Neural progenitor cell (in vitro differentiated cells): ENCODE measurements at regions not wholly inside any gene's neighbourhood (a gene's known extent, or its start where the extent isn't known, plus 50 kb on each side); places are given as distances from the start of the nearest gene placed in this dataset.

ENCODE experiments used
- DNase-seq: peaks from one replicate; pipeline ENCODE4 v3.0.0-alpha.2; 2016; ENCODE audit warnings: low spot score
- H2AFZ ChIP-seq: fragments of 200-600 bp; sonication (generic); replicated peaks from 2 replicates; pipeline ENCODE4 v1.6.1; 2016; ENCODE audit warnings: antibody characterized with exemption
- H3F3A ChIP-seq: fragments of 200-600 bp; sonication (generic); 2 replicates; pipeline ENCODE4 v1.6.1; 2016; ENCODE audit warnings: antibody characterized with exemption, low read depth
- H3K27ac ChIP-seq: fragments of 200-600 bp; sonication (generic); 2 replicates; pipeline ENCODE4 v1.5.1; 2016; ENCODE audit warnings: mild to moderate bottlenecking
- H3K27me3 ChIP-seq: fragments of 200-600 bp; sonication (generic); 2 replicates; pipeline ENCODE4 v1.6.1; 2016; ENCODE audit warnings: mild to moderate bottlenecking, moderate library complexity
- H3K36me3 ChIP-seq: fragments of 200-600 bp; sonication (generic); 2 replicates; pipeline ENCODE4 v1.5.1; 2016
- H3K4me1 ChIP-seq: fragments of 200-600 bp; sonication (generic); 2 replicates; pipeline ENCODE4 v1.6.1; 2016; ENCODE audit warnings: mixed run types
- H3K4me2 ChIP-seq: fragments of 200-600 bp; sonication (generic); 2 replicates; pipeline ENCODE4 v1.6.1; 2016
- H3K4me3 ChIP-seq: fragments of 200-600 bp; sonication (generic); 2 replicates; pipeline ENCODE4 v1.5.1; 2016
- H3K79me2 ChIP-seq: fragments of 200-600 bp; sonication (generic); 2 replicates; pipeline ENCODE4 v1.6.1; 2016; ENCODE audit warnings: low read depth
- H3K9ac ChIP-seq: fragments of 200-600 bp; sonication (generic); 2 replicates; pipeline ENCODE4 v1.6.1; 2016
- H3K9me3 ChIP-seq: fragments of 200-600 bp; sonication (generic); 2 replicates; pipeline ENCODE4 v1.5.1; 2016; ENCODE audit warnings: low read depth
- H4K20me1 ChIP-seq: fragments of 200-600 bp; sonication (generic); 2 replicates; pipeline ENCODE4 v1.6.1; 2016; ENCODE audit warnings: low read depth
- H3K27ac Mint-ChIP-seq: 3 replicates; pipeline ENCODE4 v1.8.0; 2021; ENCODE audit warnings: mixed read lengths
- H3K27me3 Mint-ChIP-seq: 2 replicates; pipeline ENCODE4 v1.8.0; 2022; ENCODE audit warnings: low read depth, mild to moderate bottlenecking, inconsistent platforms, moderate library complexity, mixed read lengths; ENCODE audit not compliant: insufficient read depth
- H3K36me3 Mint-ChIP-seq: 3 replicates; pipeline ENCODE4 v1.8.0; 2021; ENCODE audit warnings: mixed read lengths
- H3K4me1 Mint-ChIP-seq: 3 replicates; pipeline ENCODE4 v1.8.0; 2021; ENCODE audit warnings: mixed read lengths
- H3K4me3 Mint-ChIP-seq: 3 replicates; pipeline ENCODE4 v1.8.0; 2021; ENCODE audit warnings: mild to moderate bottlenecking, moderate library complexity, mixed read lengths
- H3K9me3 Mint-ChIP-seq: 3 replicates; pipeline ENCODE4 v1.8.0; 2020; ENCODE audit warnings: mixed read lengths
- EZH2 ChIP-seq: fragments of 200-600 bp; sonication (generic); IDR thresholded peaks from 2 replicates; pipeline ENCODE4 v1.6.1; 2017; ENCODE audit warnings: antibody characterized with exemption, mild to moderate bottlenecking, moderate library complexity
- EZH2phosphoT487 ChIP-seq: fragments of 200-600 bp; sonication (generic); IDR thresholded peaks from 2 replicates; pipeline ENCODE4 v1.6.1; 2017; ENCODE audit warnings: antibody characterized with exemption
- TF ChIP-seq, protein P1 (sequence below): fragments of 200-600 bp; sonication (generic); IDR thresholded peaks from 2 replicates; pipeline ENCODE4 v1.5.1; 2017; ENCODE audit warnings: antibody characterized with exemption, mild to moderate bottlenecking

DNA sequence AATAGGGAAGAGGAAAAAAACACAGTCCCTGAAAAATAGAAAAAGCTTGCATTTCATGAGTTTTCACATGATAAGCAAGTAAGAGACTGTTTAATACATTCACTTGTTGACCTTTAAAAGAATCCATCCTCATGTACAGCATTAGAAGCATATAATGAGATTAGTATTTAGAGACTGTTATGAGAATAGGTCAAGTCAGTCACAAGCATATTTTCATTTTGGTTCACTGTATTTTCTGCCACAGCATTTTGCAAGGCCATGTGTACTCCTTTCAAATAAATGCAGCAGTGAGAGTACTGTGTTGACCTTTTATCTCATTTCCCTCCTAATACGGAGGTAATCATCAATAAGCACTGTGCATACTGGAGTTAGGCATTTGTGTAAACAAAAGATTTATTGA lies 162.2 kb upstream of the SETMAR start:
- no peaks in the 10 kb centered on the region for H3K4me1 ChIP-seq
- DNase-seq: no peak
- H3K27ac Mint-ChIP-seq: no peak overlapping the region
- no peaks in the 10 kb centered on the region for H3K4me1 Mint-ChIP-seq
- H3K4me2 ChIP-seq: no peak overlapping the region
- no peaks in the 10 kb centered on the region for H4K20me1 ChIP-seq
- no peaks in the 10 kb centered on the region for H3K9me3 ChIP-seq
- H2AFZ ChIP-seq: no peak overlapping the region
- H3K9ac ChIP-seq: no peak overlapping the region
- no peaks in the 10 kb centered on the region for H3K36me3 ChIP-seq
- no peak overlapping the region for H3K27ac ChIP-seq
- H3K4me3 ChIP-seq: no peak overlapping the region
- H3K79me2 ChIP-seq: no peaks in the 10 kb centered on the region
- H3K9me3 Mint-ChIP-seq: no peaks in the 10 kb centered on the region
- H3K4me3 Mint-ChIP-seq: no peak overlapping the region
- H3K27me3 Mint-ChIP-seq: no peaks in the 10 kb centered on the region
- H3K36me3 Mint-ChIP-seq: no peaks in the 10 kb centered on the region
- no peaks in the 10 kb centered on the region for H3F3A ChIP-seq
- TF ChIP-seq, protein P1, sequence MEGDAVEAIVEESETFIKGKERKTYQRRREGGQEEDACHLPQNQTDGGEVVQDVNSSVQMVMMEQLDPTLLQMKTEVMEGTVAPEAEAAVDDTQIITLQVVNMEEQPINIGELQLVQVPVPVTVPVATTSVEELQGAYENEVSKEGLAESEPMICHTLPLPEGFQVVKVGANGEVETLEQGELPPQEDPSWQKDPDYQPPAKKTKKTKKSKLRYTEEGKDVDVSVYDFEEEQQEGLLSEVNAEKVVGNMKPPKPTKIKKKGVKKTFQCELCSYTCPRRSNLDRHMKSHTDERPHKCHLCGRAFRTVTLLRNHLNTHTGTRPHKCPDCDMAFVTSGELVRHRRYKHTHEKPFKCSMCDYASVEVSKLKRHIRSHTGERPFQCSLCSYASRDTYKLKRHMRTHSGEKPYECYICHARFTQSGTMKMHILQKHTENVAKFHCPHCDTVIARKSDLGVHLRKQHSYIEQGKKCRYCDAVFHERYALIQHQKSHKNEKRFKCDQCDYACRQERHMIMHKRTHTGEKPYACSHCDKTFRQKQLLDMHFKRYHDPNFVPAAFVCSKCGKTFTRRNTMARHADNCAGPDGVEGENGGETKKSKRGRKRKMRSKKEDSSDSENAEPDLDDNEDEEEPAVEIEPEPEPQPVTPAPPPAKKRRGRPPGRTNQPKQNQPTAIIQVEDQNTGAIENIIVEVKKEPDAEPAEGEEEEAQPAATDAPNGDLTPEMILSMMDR: no peak
- TF ChIP-seq EZH2phosphoT487 (no peak), EZH2 (no peak)
- H3K27me3 ChIP-seq: no peaks in the 10 kb centered on the region

DNA sequence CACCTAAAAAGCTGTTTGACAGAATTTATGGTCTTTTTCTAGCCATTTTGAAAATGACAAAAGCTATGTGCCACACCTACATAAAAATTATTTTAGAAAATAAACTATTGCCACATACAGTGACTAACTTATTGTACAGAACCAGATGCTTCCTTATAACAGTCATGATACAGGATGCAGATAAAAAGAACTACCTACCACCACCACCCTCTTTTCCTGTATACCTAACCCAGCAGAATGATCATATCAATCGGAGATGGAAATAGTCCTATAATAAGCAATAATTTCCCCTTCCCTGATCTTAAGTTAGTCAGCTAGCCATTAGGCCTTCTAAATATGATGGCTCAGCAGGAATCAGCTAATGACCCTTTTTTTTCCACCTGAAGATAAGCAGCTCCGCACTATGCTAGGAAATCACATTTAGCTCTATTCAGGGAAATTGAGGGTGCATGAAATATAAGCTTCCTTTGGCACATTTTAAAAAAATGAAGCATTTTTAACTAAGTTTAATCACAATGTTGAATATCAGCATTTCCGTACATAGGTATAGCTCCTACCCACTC lies 155.5 kb upstream of the SETMAR start:
- H3K27me3 Mint-ChIP-seq: no peaks in the 10 kb centered on the region
- H3K36me3 Mint-ChIP-seq: no peaks in the 10 kb centered on the region
- Histone ChIP-seq H3K36me3 (no peaks in the 10 kb centered on the region), H3K4me3 (no peak overlapping the region), H3K9ac (no peak overlapping the region), H3K4me1 (no peaks in the 10 kb centered on the region), H3K27ac (no peak overlapping the region), H2AFZ (no peak overlapping the region), H3K9me3 (no peaks in the 10 kb centered on the region), H3K79me2 (no peaks in the 10 kb centered on the region), H4K20me1 (no peaks in the 10 kb centered on the region), H3K27me3 (no peaks in the 10 kb centered on the region), H3F3A (no peaks in the 10 kb centered on the region), H3K4me2 (no peak overlapping the region)
- no peaks in the 10 kb centered on the region for H3K9me3 Mint-ChIP-seq
- no peaks in the 10 kb centered on the region for H3K4me1 Mint-ChIP-seq
- no peak overlapping the region for H3K27ac Mint-ChIP-seq
- TF ChIP-seq EZH2 (no peak), EZH2phosphoT487 (no peak)
- TF ChIP-seq, protein P1: no peak
- no peak for DNase-seq
- H3K4me3 Mint-ChIP-seq: no peak overlapping the region

DNA sequence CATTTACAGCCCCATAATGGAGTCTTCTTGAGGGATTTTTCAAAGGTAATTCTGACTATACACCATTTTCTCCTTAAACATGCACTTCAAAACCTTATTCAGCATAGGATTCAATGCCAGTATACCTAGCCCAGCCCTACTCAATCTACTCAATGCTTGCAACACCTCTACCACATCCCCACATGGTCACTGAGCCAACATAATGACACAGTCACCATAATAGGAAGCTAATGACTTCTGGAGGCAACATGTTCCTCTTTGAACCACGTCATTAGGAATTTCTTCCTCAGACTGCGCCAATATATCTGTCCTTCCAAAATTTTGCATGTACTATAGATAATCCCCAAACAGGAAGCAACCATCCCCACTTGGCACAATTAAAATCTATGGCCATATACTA lies 153.9 kb upstream of the SETMAR start:
- Mint-ChIP-seq H3K27ac (no peak overlapping the region), H3K27me3 (no peaks in the 10 kb centered on the region), H3K36me3 (no peaks in the 10 kb centered on the region), H3K4me1 (no peaks in the 10 kb centered on the region), H3K4me3 (no peak overlapping the region), H3K9me3 (no peaks in the 10 kb centered on the region)
- Histone ChIP-seq H3K36me3 (no peaks in the 10 kb centered on the region), H3K4me2 (no peak overlapping the region), H2AFZ (no peak overlapping the region), H3K4me3 (no peak overlapping the region), H3K9me3 (no peaks in the 10 kb centered on the region), H3K79me2 (no peaks in the 10 kb centered on the region), H3F3A (no peaks in the 10 kb centered on the region), H3K27me3 (no peaks in the 10 kb centered on the region), H3K9ac (no peak overlapping the region), H3K27ac (no peak overlapping the region), H3K4me1 (no peaks in the 10 kb centered on the region), H4K20me1 (no peaks in the 10 kb centered on the region)
- TF ChIP-seq, protein P1: no peak
- no peak for DNase-seq
